Vagina (tissue), 2 donors: ENCODE measurements at regions not wholly inside any gene's neighbourhood (a gene's known extent, or its start where the extent isn't known, plus 50 kb on each side); places are given as distances from the start of the nearest gene placed in this dataset.

Experiments used
- DNase-seq, 2 donors: peaks; one replicate each; pipeline ENCODE4 v3.0.0-alpha.2; 2017; ENCODE audit errors: extremely low spot score in 2 of 2
- H3K27ac ChIP-seq: fragments of 200-600 bp; sonication (generic); one replicate; pipeline ENCODE4 v1.5.1; 2019
- H3K27me3 ChIP-seq: fragments of 200-600 bp; sonication (generic); one replicate; pipeline ENCODE4 v1.5.1; 2019
- H3K36me3 ChIP-seq, 2 donors: fragments of 200-600 bp; sonication (generic); one replicate each; pipeline ENCODE4 v1.5.1; 2017 to 2019
- H3K4me1 ChIP-seq: fragments of 200-600 bp; sonication (generic); one replicate; pipeline ENCODE4 v1.5.1; 2019
- H3K4me3 ChIP-seq, 2 donors: fragments of 200-600 bp; sonication (generic); 1 replicate in 1 of 2; 2 replicates in 1 of 2; pipeline ENCODE4 v1.5.1; 2016 to 2019
- H3K9me3 ChIP-seq: fragments of 200-600 bp; sonication (generic); one replicate; pipeline ENCODE4 v1.5.1; 2019
- CTCF ChIP-seq, 3 experiments: fragments of 450-650 bp in 2 of 3; fragments of 200-600 bp in 1 of 3; sonication (generic) in 1 of 3; IDR thresholded peaks; one replicate each; pipeline ENCODE4 v1.5.1; 2017 to 2019; ENCODE audit warnings: antibody characterized with exemption in 3 of 3, mild to moderate bottlenecking in 2 of 3, moderate library complexity in 2 of 3
- POLR2A ChIP-seq, 2 donors: fragments of 450-650 bp; IDR thresholded peaks; one replicate each; pipeline ENCODE4 v1.6.1; 2017; ENCODE audit warnings: antibody characterized with exemption in 2 of 2, mild to moderate bottlenecking in 2 of 2, moderate library complexity in 2 of 2
- POLR2AphosphoS5 ChIP-seq, 2 donors: sonication (generic); formaldehyde crosslinking; IDR thresholded peaks; one replicate each; pipeline ENCODE4 v1.9.0; 2017; ENCODE audit warnings: antibody characterized with exemption in 2 of 2, mild to moderate bottlenecking in 2 of 2, low read depth in 1 of 2; ENCODE audit not compliant: insufficient read depth in 1 of 2
- intact Hi-C: fragments of 100-400 bp; cut with DNase I; formaldehyde crosslinking; loops from one replicate; pipeline ENCODE4 v1.15.1; 2023

GRCh38 chr12:115730975-115731541 is 546.4 kb downstream of the MED13L start:
- intact Hi-C loops: no loop called here
- Histone ChIP-seq H3K27me3 (no peaks in the 10 kb centered on the region), H3K36me3 (no peaks in the 10 kb centered on the region), H3K9me3 (no peaks in the 10 kb centered on the region), H3K4me1 (no peaks in the 10 kb centered on the region), H3K4me3 (no peak overlapping the region), H3K27ac (no peak overlapping the region)
- no peak for TF ChIP-seq POLR2A (IDR thresholded peaks at IDR 0.05)
- TF ChIP-seq CTCF (IDR thresholded peaks at IDR 0.05): no peak
- no peak for TF ChIP-seq POLR2AphosphoS5 (IDR thresholded peaks at IDR 0.05; ENCODE audit: insufficient read depth in 1 of 2, low read depth in 1 of 2)
- no peak for DNase-seq

- no peak for DNase-seq
- no peaks in the 10 kb centered on the region for H3K4me1 ChIP-seq
- H3K4me3 ChIP-seq: no peak overlapping the region
- no peak overlapping the region for H3K27ac ChIP-seq
- H3K36me3 ChIP-seq: no peaks in the 10 kb centered on the region
- H3K9me3 ChIP-seq: no peaks in the 10 kb centered on the region
- no peaks in the 10 kb centered on the region for H3K27me3 ChIP-seq
- intact Hi-C loops: no loop called here
- no peak for TF ChIP-seq POLR2AphosphoS5 (IDR thresholded peaks at IDR 0.05; ENCODE audit: insufficient read depth in 1 of 2, low read depth in 1 of 2)
- TF ChIP-seq CTCF (IDR thresholded peaks at IDR 0.05): no peak
- TF ChIP-seq POLR2A (IDR thresholded peaks at IDR 0.05): no peak
Measured at GRCh38 chr12:115726691-115727090, 550.8 kb downstream of the MED13L start.

- no peaks in the 10 kb centered on the region for H3K9me3 ChIP-seq
- no peak overlapping the region for H3K27ac ChIP-seq
- TF ChIP-seq POLR2AphosphoS5 (IDR thresholded peaks at IDR 0.05; ENCODE audit: insufficient read depth in 1 of 2, low read depth in 1 of 2) (no peak), POLR2A (IDR thresholded peaks at IDR 0.05) (no peak), CTCF (IDR thresholded peaks at IDR 0.05) (no peak)
- no peak for DNase-seq
- intact Hi-C loops: no loop called here
- H3K27me3 ChIP-seq: no peaks in the 10 kb centered on the region
- no peak overlapping the region for H3K4me3 ChIP-seq
- H3K4me1 ChIP-seq: no peaks in the 10 kb centered on the region
- H3K36me3 ChIP-seq: no peaks in the 10 kb centered on the region
Measured at GRCh38 chr12:115722181-115722580, 555.3 kb downstream of the MED13L start.

- no peaks in the 10 kb centered on the region for H3K4me1 ChIP-seq
- DNase-seq: no peak
- TF ChIP-seq POLR2AphosphoS5 (IDR thresholded peaks at IDR 0.05; ENCODE audit: insufficient read depth in 1 of 2, low read depth in 1 of 2) (no peak), POLR2A (IDR thresholded peaks at IDR 0.05) (no peak), CTCF (IDR thresholded peaks at IDR 0.05) (no peak)
- H3K36me3 ChIP-seq: no peaks in the 10 kb centered on the region
- H3K4me3 ChIP-seq: no peak overlapping the region
- H3K9me3 ChIP-seq: no peaks in the 10 kb centered on the region
- no peak overlapping the region for H3K27ac ChIP-seq
- intact Hi-C loops: no loop called here
- no peaks in the 10 kb centered on the region for H3K27me3 ChIP-seq
Measured at GRCh38 chr12:115716551-115716950, 560.9 kb downstream of the MED13L start.

- no peak overlapping the region for H3K27ac ChIP-seq
- no peak for DNase-seq
- TF ChIP-seq POLR2A (IDR thresholded peaks at IDR 0.05): no peak
- no peak for TF ChIP-seq CTCF (IDR thresholded peaks at IDR 0.05)
- TF ChIP-seq POLR2AphosphoS5 (IDR thresholded peaks at IDR 0.05; ENCODE audit: insufficient read depth in 1 of 2, low read depth in 1 of 2): no peak
- intact Hi-C loops: no loop called here
- no peaks in the 10 kb centered on the region for H3K27me3 ChIP-seq
- H3K36me3 ChIP-seq: no peaks in the 10 kb centered on the region
- no peak overlapping the region for H3K4me3 ChIP-seq
- H3K9me3 ChIP-seq: no peaks in the 10 kb centered on the region
- peaks cover 18% of the 10 kb centered on the region for H3K4me1 ChIP-seq
Measured at GRCh38 chr12:115712676-115713075, 564.8 kb downstream of the MED13L start.
